Spleen (tissue), 11 donors: ENCODE measurements at regions not wholly inside any gene's neighbourhood (a gene's known extent, or its start where the extent isn't known, plus 50 kb on each side); places are given as distances from the start of the nearest gene placed in this dataset.

Experiments
- DNase-seq: peaks from one replicate; pipeline ENCODE4 v3.0.0-alpha.2; 2020
- H3K27ac ChIP-seq, 8 donors: fragments of 200-600 bp; sonication (generic) in 7 of 8; 1 replicate in 4 of 8; 2 replicates in 4 of 8; pipeline versions ENCODE4 v1.5.0 to v1.8.0; 2016 to 2021; ENCODE audit warnings: inconsistent platforms in 4 of 8, mild to moderate bottlenecking in 4 of 8, moderate library complexity in 1 of 8
- H3K27me3 ChIP-seq, 7 donors: fragments of 200-600 bp; sonication (generic) in 6 of 7; replicated peaks in 1 of 7; 1 replicate in 4 of 7; 2 replicates in 3 of 7; pipeline versions ENCODE4 v1.5.0 to v1.8.0; 2016 to 2021; ENCODE audit warnings: inconsistent platforms in 3 of 7, mild to moderate bottlenecking in 1 of 7
- H3K36me3 ChIP-seq, 6 donors: fragments of 200-600 bp; sonication (generic) in 5 of 6; 1 replicate in 4 of 6; 2 replicates in 2 of 6; pipeline versions ENCODE4 v1.5.0 to v1.8.0; 2016 to 2021; ENCODE audit warnings: inconsistent platforms in 2 of 6
- H3K4me1 ChIP-seq, 6 donors: fragments of 200-600 bp; sonication (generic) in 5 of 6; 1 replicate in 3 of 6; 2 replicates in 3 of 6; pipeline versions ENCODE4 v1.5.0 to v1.8.0; 2016 to 2021; ENCODE audit warnings: inconsistent platforms in 3 of 6
- H3K4me3 ChIP-seq, 8 donors: fragments of 200-600 bp; sonication (generic) in 7 of 8; 1 replicate in 4 of 8; 2 replicates in 4 of 8; pipeline versions ENCODE4 v1.5.0 to v1.8.0; 2016 to 2021; ENCODE audit warnings: inconsistent platforms in 4 of 8, mild to moderate bottlenecking in 4 of 8, moderate library complexity in 2 of 8
- H3K9me3 ChIP-seq, 8 donors: fragments of 200-600 bp; sonication (generic) in 7 of 8; 1 replicate in 4 of 8; 2 replicates in 4 of 8; pipeline versions ENCODE4 v1.5.0 to v1.8.0; 2016 to 2021; ENCODE audit warnings: inconsistent platforms in 4 of 8
- POLR2A ChIP-seq, 3 donors: fragments of 450-650 bp; IDR thresholded peaks; one replicate each; pipeline ENCODE4 v1.5.1; 2017; ENCODE audit warnings: antibody characterized with exemption in 3 of 3, mild to moderate bottlenecking in 1 of 3
- POLR2AphosphoS5 ChIP-seq, 3 donors: sonication (generic); formaldehyde crosslinking; IDR thresholded peaks; one replicate each; pipeline ENCODE4 v1.5.1; 2017; ENCODE audit warnings: antibody characterized with exemption in 3 of 3
- WGBS, 5 donors: extraction: QIAGEN DNeasy Blood & Tissue Kit in 3 of 5; methylation state at CpG; one replicate each; pipeline versions ENCODE4 v1.1.5 to v1.1.7; 2013 to 2018; 5-methylcytosine and 5-hydroxymethylcytosine counted together
- intact Hi-C: fragments of 100-400 bp; cut with DNase I; formaldehyde crosslinking; loops from one replicate; pipeline ENCODE4 v1.15.0; 2023; ENCODE audit warnings: low total_unique reads
- TF ChIP-seq, protein P1 (sequence below), 11 experiments: fragments of 200-600 bp in 7 of 11; fragments of 450-650 bp in 4 of 11; sonication (generic) in 4 of 11; IDR thresholded peaks in 8 of 11; conservative IDR thresholded peaks in 3 of 11; 1 replicate in 7 of 11; 2 replicates in 4 of 11; pipeline versions ENCODE4 v1.4.0 to v1.8.0; 2016 to 2021; ENCODE audit warnings: antibody characterized with exemption in 11 of 11, inconsistent platforms in 4 of 11, mild to moderate bottlenecking in 1 of 11
- donor health status: healthy with polysubstance abuse.
- donor health status: DM: no; HTN: no; CAD: no; lungs with moderate emphysema.
- donor health status: DM: no; HTN: no; CAD: no.
- donor health status: Bipolar disorder and iron deficiency.
- donor health status: healthy.
- donor health status: DM: no; HTN: no; CAD: no.
- donor health status: DM: yes; HTN: yes; CAD: no.

DNA sequence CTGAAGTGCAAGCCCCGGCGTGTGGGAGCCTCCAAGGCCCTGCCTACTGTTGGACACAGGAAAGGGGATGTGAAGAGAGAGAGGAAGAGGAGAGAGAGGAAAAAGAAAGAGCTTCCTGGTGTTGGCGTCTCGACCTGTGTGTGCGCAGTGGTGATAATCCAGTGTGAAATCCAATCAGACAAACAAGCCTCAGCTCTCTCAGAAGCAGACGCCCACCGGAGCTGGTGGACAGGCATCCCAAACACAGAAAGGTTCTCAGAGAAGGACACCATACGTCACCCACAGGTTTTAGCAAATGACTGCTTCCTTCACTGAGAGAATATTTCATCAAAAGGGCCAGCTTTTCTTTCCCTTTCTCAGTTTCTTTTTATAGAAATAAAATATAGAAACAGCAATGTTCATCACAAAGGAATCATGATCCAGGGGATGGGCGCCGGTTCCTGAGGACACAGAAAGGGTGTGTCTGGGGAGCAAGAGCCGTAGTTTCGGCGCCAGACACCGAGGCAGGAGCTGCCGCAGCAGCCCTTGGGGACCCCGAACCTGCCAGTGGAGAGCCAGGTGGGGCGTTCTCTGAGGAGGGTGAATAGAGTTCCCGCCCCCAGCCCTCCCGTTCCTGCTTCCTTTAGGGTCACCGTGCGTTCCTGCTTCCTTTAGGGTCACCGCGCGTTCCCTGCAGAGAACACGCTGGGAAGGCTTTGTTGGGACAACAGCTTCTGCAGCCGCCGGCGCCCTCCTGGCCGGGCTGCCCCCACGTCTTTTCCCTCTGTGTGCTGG is 145.8 kb upstream of the SOX1 start:
- Histone ChIP-seq H3K4me1 (no peaks in the 10 kb centered on the region), H3K4me3 (no peak overlapping the region), H3K27ac (no peak overlapping the region), H3K36me3 (no peaks in the 10 kb centered on the region), H3K9me3 (no peaks in the 10 kb centered on the region), H3K27me3 (peaks cover 0 to 30% (median 0%) of the 10 kb centered on the region in 7 donors)
- intact Hi-C loops: no loop called here
- peak; percentile 66 for DNase-seq
- WGBS, 5 donors: 37 to 44% (median 40%) methylated on average over 30 of the region's 30 CpGs
- TF ChIP-seq, protein P1, sequence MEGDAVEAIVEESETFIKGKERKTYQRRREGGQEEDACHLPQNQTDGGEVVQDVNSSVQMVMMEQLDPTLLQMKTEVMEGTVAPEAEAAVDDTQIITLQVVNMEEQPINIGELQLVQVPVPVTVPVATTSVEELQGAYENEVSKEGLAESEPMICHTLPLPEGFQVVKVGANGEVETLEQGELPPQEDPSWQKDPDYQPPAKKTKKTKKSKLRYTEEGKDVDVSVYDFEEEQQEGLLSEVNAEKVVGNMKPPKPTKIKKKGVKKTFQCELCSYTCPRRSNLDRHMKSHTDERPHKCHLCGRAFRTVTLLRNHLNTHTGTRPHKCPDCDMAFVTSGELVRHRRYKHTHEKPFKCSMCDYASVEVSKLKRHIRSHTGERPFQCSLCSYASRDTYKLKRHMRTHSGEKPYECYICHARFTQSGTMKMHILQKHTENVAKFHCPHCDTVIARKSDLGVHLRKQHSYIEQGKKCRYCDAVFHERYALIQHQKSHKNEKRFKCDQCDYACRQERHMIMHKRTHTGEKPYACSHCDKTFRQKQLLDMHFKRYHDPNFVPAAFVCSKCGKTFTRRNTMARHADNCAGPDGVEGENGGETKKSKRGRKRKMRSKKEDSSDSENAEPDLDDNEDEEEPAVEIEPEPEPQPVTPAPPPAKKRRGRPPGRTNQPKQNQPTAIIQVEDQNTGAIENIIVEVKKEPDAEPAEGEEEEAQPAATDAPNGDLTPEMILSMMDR (IDR thresholded peaks at IDR 0.05 in 8 of 11, conservative IDR thresholded peaks at IDR 0.05 in 3 of 11): no peak
- no peak for TF ChIP-seq POLR2A (IDR thresholded peaks at IDR 0.05)
- TF ChIP-seq POLR2AphosphoS5 (IDR thresholded peaks at IDR 0.05): no peak

DNA sequence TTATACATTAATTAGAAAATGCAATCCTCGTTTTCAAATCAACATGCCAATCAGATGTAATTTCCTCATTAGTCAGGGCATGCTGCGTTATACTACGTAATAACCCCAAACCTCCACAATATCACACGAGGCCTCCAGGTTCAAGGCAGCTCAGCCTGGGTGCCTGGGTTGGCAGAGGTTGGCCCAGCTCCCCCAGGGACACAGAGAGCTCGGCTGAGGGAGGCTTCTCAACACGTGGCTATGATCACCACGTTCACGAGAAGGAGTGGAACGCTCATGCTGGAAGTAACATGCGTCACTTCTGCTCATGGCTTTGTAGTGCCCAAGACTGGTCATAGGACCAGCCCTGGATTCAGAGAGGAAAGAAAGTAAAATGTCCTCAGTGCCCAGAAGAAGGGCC is 144.9 kb upstream of the SOX1 start:
- no peak for DNase-seq
- intact Hi-C loops: no loop called here
- H3K27me3 ChIP-seq: peaks cover 0 to 37% (median 0%) of the 10 kb centered on the region in 7 donors
- no peaks in the 10 kb centered on the region for H3K4me1 ChIP-seq
- H3K36me3 ChIP-seq: no peaks in the 10 kb centered on the region
- no peak overlapping the region for H3K4me3 ChIP-seq
- TF ChIP-seq POLR2A (IDR thresholded peaks at IDR 0.05): no peak
- TF ChIP-seq, protein P1 (IDR thresholded peaks at IDR 0.05 in 8 of 11, conservative IDR thresholded peaks at IDR 0.05 in 3 of 11): no peak
- TF ChIP-seq POLR2AphosphoS5 (IDR thresholded peaks at IDR 0.05): no peak
- WGBS, 5 donors: 71 to 88% (median 81%) methylated on average over 10 of the region's 10 CpGs
- H3K27ac ChIP-seq: no peak overlapping the region
- H3K9me3 ChIP-seq: no peaks in the 10 kb centered on the region

DNA sequence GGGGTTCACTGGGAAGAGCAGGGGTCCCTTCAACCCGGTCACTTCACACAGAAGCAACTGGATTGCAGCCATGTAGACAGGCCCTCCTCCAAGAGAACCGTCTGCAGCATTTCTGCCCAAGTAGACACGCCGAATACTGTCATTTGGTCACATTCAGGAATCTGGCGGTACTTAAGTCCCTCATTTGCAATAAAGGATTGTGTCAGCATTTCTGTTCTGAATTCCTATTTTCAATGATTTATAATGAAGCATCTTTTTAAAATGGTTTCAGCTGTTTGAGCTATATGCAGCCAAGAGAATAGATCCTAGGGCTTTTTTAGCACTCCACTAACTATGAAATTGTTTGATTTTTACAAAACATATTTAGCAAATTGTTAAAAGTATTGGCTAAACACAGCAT is 143.5 kb upstream of the SOX1 start:
- Histone ChIP-seq H3K4me3 (no peak overlapping the region), H3K27me3 (peaks cover 0 to 33% (median 0%) of the 10 kb centered on the region in 7 donors), H3K4me1 (no peaks in the 10 kb centered on the region), H3K9me3 (no peaks in the 10 kb centered on the region), H3K27ac (no peak overlapping the region), H3K36me3 (no peaks in the 10 kb centered on the region)
- intact Hi-C loops: no loop called here
- TF ChIP-seq, protein P1 (IDR thresholded peaks at IDR 0.05 in 8 of 11, conservative IDR thresholded peaks at IDR 0.05 in 3 of 11): no peak
- TF ChIP-seq POLR2AphosphoS5 (IDR thresholded peaks at IDR 0.05): no peak
- TF ChIP-seq POLR2A (IDR thresholded peaks at IDR 0.05): no peak
- 75 to 84% (median 77%) methylated on average over 3 to 5 of the region's 5 CpGs for WGBS, 5 donors
- DNase-seq: no peak

DNA sequence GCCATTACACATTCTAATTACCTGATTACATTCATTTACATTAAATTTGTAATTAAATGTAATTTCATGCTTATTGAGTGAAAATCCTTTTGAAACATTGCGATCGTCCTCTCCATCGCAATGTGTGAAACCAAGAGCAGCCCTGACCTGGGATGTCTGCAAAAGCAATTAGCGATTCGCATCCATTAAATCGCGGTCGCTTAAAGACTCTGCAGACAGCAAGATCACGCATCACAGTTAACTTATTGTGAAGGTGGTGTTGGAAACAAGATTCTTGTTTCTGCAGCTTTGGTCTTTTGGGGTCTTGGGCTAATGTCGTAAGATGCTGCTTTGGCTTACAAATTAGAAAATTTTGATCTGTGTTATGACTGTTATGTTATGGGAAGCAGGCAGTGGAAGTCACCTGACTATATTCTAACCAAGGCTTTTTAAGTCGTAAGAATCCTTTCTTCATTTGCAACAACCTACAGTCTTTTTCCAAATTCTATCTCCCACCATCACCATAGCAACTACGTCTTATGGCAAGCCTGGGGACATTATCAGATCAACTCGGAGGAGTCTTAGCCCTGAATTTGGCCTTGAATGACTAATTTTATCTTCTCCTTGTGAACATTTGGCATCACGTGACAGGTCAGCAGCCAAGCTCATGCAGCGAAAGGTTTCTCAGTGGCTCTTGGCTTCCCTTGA is 142.8 kb upstream of the SOX1 start:
- no peak for DNase-seq
- no peaks in the 10 kb centered on the region for H3K4me1 ChIP-seq
- 84 to 89% (median 86%) methylated on average over 15 of the region's 15 CpGs for WGBS, 5 donors
- H3K9me3 ChIP-seq: no peaks in the 10 kb centered on the region
- no peak overlapping the region for H3K4me3 ChIP-seq
- intact Hi-C loops: no loop called here
- TF ChIP-seq POLR2AphosphoS5 (IDR thresholded peaks at IDR 0.05) (no peak), POLR2A (IDR thresholded peaks at IDR 0.05) (no peak)
- TF ChIP-seq, protein P1 (IDR thresholded peaks at IDR 0.05 in 8 of 11, conservative IDR thresholded peaks at IDR 0.05 in 3 of 11): no peak
- H3K36me3 ChIP-seq: no peaks in the 10 kb centered on the region
- no peak overlapping the region for H3K27ac ChIP-seq
- peaks cover 0 to 33% (median 0%) of the 10 kb centered on the region in 7 donors for H3K27me3 ChIP-seq
